Activated CD8-positive, alpha-beta T cell treated with anti-CD3 and anti-CD28 coated beads, Interleukin-2, amount 10 ng/mL, durations not matched to agents 7 days and 5 days (primary cell): ENCODE measurements at regions not wholly inside any gene's neighbourhood (a gene's known extent, or its start where the extent isn't known, plus 50 kb on each side); places are given as distances from the start of the nearest gene placed in this dataset.

Experiments used
- ATAC-seq: fragments of 150-1000 bp; cut with Tn5 transposase; one replicate; pipeline ENCODE4 v1.10.0; 2021; ENCODE audit warnings: moderate library complexity
- CTCF ChIA-PET: fragments of 350-600 bp; sonication (Branson Sonifier 250); formaldehyde crosslinking; loops from one replicate; lab custom pipeline; 2021; ENCODE audit warnings: antibody characterized with exemption; lab: Charles Lee
- POLR2A ChIA-PET: fragments of 350-600 bp; sonication (Branson Sonifier 250); formaldehyde crosslinking; loops from one replicate; lab custom pipeline; 2021; ENCODE audit warnings: antibody characterized with exemption; lab: Charles Lee
- DNase-seq: peaks from one replicate; pipeline ENCODE4 v3.0.0-alpha.2; 2020
- H3K27ac Mint-ChIP-seq: one replicate; pipeline ENCODE4 v1.8.0; 2021; ENCODE audit warnings: mild to moderate bottlenecking, mixed read lengths
- H3K27me3 Mint-ChIP-seq: one replicate; pipeline ENCODE4 v1.8.0; 2021; ENCODE audit warnings: low read depth, mixed read lengths
- H3K36me3 Mint-ChIP-seq: one replicate; pipeline ENCODE4 v1.8.0; 2021; ENCODE audit warnings: low read depth, mixed read lengths
- H3K4me1 Mint-ChIP-seq: one replicate; pipeline ENCODE4 v1.8.0; 2021; ENCODE audit warnings: low read depth, mixed read lengths
- H3K4me3 Mint-ChIP-seq: one replicate; pipeline ENCODE4 v1.8.0; 2021; ENCODE audit warnings: mild to moderate bottlenecking, mixed read lengths
- H3K9me3 Mint-ChIP-seq: one replicate; pipeline ENCODE4 v1.8.0; 2022; ENCODE audit warnings: mixed read lengths; ENCODE audit not compliant: insufficient read depth

GRCh38 chr1:36635284-36635683 lies 152.6 kb upstream of the CSF3R start:
- Mint-ChIP-seq H3K36me3 (no peaks in the 10 kb centered on the region), H3K4me3 (no peak overlapping the region), H3K27ac (no peak overlapping the region), H3K4me1 (no peaks in the 10 kb centered on the region), H3K9me3 (no peaks in the 10 kb centered on the region), H3K27me3 (peaks cover 6% of the 10 kb centered on the region)
- ATAC-seq (no peak), DNase-seq (no peak)
- POLR2A ChIA-PET = no interaction called here
- CTCF ChIA-PET = interaction anchor here (0.8 kb wide), 1 partner anchor 120 kb away, joined by 3 read pairs; no protein-coding TSS in a partner anchor

GRCh38 chr1:36628804-36629203 lies 146.1 kb upstream of the CSF3R start:
- peaks cover 2% of the 10 kb centered on the region for H3K27me3 Mint-ChIP-seq
- H3K9me3 Mint-ChIP-seq = no peaks in the 10 kb centered on the region
- no peak for ATAC-seq
- POLR2A ChIA-PET = no interaction called here
- no peaks in the 10 kb centered on the region for H3K4me1 Mint-ChIP-seq
- DNase-seq = no peak
- no peak overlapping the region for H3K27ac Mint-ChIP-seq
- CTCF ChIA-PET = interaction anchor here (1.6 kb wide), 1 partner anchor 22 kb away, joined by 4 read pairs; no protein-coding TSS in a partner anchor
- no peaks in the 10 kb centered on the region for H3K36me3 Mint-ChIP-seq
- no peak overlapping the region for H3K4me3 Mint-ChIP-seq

- ChIA-PET POLR2A (no interaction called here), CTCF (no interaction called here)
- DNase-seq (no peak), ATAC-seq (no peak)
- H3K27me3 Mint-ChIP-seq = peaks cover 6% of the 10 kb centered on the region
- peaks cover 1% of the 10 kb centered on the region for H3K4me1 Mint-ChIP-seq
- H3K36me3 Mint-ChIP-seq = no peaks in the 10 kb centered on the region
- H3K27ac Mint-ChIP-seq = no peak overlapping the region
- H3K9me3 Mint-ChIP-seq = no peaks in the 10 kb centered on the region
- H3K4me3 Mint-ChIP-seq = no peak overlapping the region
Observed at GRCh38 chr1:36626435-36626834, 143.7 kb upstream of the CSF3R start.

- H3K9me3 Mint-ChIP-seq = no peaks in the 10 kb centered on the region
- CTCF ChIA-PET = no interaction called here
Observed at GRCh38 chr1:36625935-36626310, 143.2 kb upstream of the CSF3R start.

GRCh38 chr1:36625253-36625934 lies 142.7 kb upstream of the CSF3R start:
- Mint-ChIP-seq H3K4me3 (no peak overlapping the region), H3K27me3 (peaks cover 6% of the 10 kb centered on the region), H3K9me3 (no peaks in the 10 kb centered on the region), H3K4me1 (peaks cover 1% of the 10 kb centered on the region), H3K27ac (no peak overlapping the region), H3K36me3 (no peaks in the 10 kb centered on the region)
- CTCF ChIA-PET = no interaction called here
- DNase-seq (no peak), ATAC-seq (no peak)
- POLR2A ChIA-PET = no interaction called here

More at GRCh38 chr1:36625935-36626310, 143.2 kb upstream of the CSF3R start:
- Mint-ChIP-seq H3K4me1 (peaks cover 1% of the 10 kb centered on the region), H3K36me3 (no peaks in the 10 kb centered on the region), H3K27me3 (peaks cover 6% of the 10 kb centered on the region), H3K4me3 (no peak overlapping the region), H3K27ac (no peak overlapping the region)
- no peak for DNase-seq
- POLR2A ChIA-PET = no interaction called here
- no peak for ATAC-seq

- POLR2A ChIA-PET = no interaction called here
- H3K4me3 Mint-ChIP-seq = no peak overlapping the region
Observed at GRCh38 chr1:36624466-36624865, 141.8 kb upstream of the CSF3R start.

GRCh38 chr1:36622741-36623648 lies 140.3 kb upstream of the CSF3R start:
- Mint-ChIP-seq H3K4me3 (no peak overlapping the region), H3K27me3 (peaks cover 6% of the 10 kb centered on the region), H3K36me3 (no peaks in the 10 kb centered on the region), H3K27ac (no peak overlapping the region), H3K4me1 (peaks cover 1% of the 10 kb centered on the region), H3K9me3 (no peaks in the 10 kb centered on the region)
- ATAC-seq (no peak), DNase-seq (no peak)
- POLR2A ChIA-PET = no interaction called here
- CTCF ChIA-PET = interaction anchor here (1.2 kb wide), 1 partner anchor 14 kb away, joined by 5 read pairs; no protein-coding TSS in a partner anchor

More at GRCh38 chr1:36624466-36624865, 141.8 kb upstream of the CSF3R start:
- Mint-ChIP-seq H3K9me3 (no peaks in the 10 kb centered on the region), H3K4me1 (peaks cover 1% of the 10 kb centered on the region), H3K27ac (no peak overlapping the region), H3K36me3 (no peaks in the 10 kb centered on the region), H3K27me3 (peaks cover 6% of the 10 kb centered on the region)
- ATAC-seq (no peak), DNase-seq (no peak)
- CTCF ChIA-PET = interaction anchor here (1.2 kb wide), 1 partner anchor 15 kb away, joined by 5 read pairs; no protein-coding TSS in a partner anchor

GRCh38 chr1:36621531-36621930 lies 138.8 kb upstream of the CSF3R start:
- ChIA-PET POLR2A (no interaction called here), CTCF (no interaction called here)
- ATAC-seq = no peak

GRCh38 chr1:36620142-36620541 lies 137.4 kb upstream of the CSF3R start:
- no peak for ATAC-seq
- ChIA-PET POLR2A (no interaction called here), CTCF (interaction anchor here (2.1 kb wide), 1 partner anchor 104 kb away, joined by 5 read pairs; no protein-coding TSS in a partner anchor)
- H3K9me3 Mint-ChIP-seq = no peaks in the 10 kb centered on the region
- H3K27me3 Mint-ChIP-seq = peaks cover 6% of the 10 kb centered on the region
- H3K27ac Mint-ChIP-seq = no peak overlapping the region
- H3K4me3 Mint-ChIP-seq = no peak overlapping the region
- no peak for DNase-seq
- peaks cover 1% of the 10 kb centered on the region for H3K4me1 Mint-ChIP-seq
- H3K36me3 Mint-ChIP-seq = no peaks in the 10 kb centered on the region

More at GRCh38 chr1:36621531-36621930, 138.8 kb upstream of the CSF3R start:
- no peak for DNase-seq
- H3K9me3 Mint-ChIP-seq = no peaks in the 10 kb centered on the region
- H3K27ac Mint-ChIP-seq = no peak overlapping the region
- no peak overlapping the region for H3K4me3 Mint-ChIP-seq
- no peaks in the 10 kb centered on the region for H3K36me3 Mint-ChIP-seq
- peaks cover 6% of the 10 kb centered on the region for H3K27me3 Mint-ChIP-seq
- H3K4me1 Mint-ChIP-seq = peaks cover 1% of the 10 kb centered on the region

- no peaks in the 10 kb centered on the region for H3K27me3 Mint-ChIP-seq
Observed at GRCh38 chr1:36614991-36615390, 132.3 kb upstream of the CSF3R start.

GRCh38 chr1:36614571-36614970 lies 131.9 kb upstream of the CSF3R start:
- DNase-seq (no peak), ATAC-seq (no peak)
- Mint-ChIP-seq H3K4me1 (no peaks in the 10 kb centered on the region), H3K4me3 (no peak overlapping the region), H3K27ac (no peak overlapping the region), H3K36me3 (no peaks in the 10 kb centered on the region), H3K9me3 (no peaks in the 10 kb centered on the region), H3K27me3 (no peaks in the 10 kb centered on the region)
- POLR2A ChIA-PET = no interaction called here
- CTCF ChIA-PET = no interaction called here

More at GRCh38 chr1:36614991-36615390, 132.3 kb upstream of the CSF3R start:
- no peak overlapping the region for H3K4me3 Mint-ChIP-seq
- H3K27ac Mint-ChIP-seq = no peak overlapping the region
- DNase-seq = no peak
- no peaks in the 10 kb centered on the region for H3K9me3 Mint-ChIP-seq
- H3K4me1 Mint-ChIP-seq = no peaks in the 10 kb centered on the region
- POLR2A ChIA-PET = no interaction called here
- no peaks in the 10 kb centered on the region for H3K36me3 Mint-ChIP-seq
- CTCF ChIA-PET = no interaction called here
- no peak for ATAC-seq

- H3K4me3 Mint-ChIP-seq = no peak overlapping the region
- H3K36me3 Mint-ChIP-seq = no peaks in the 10 kb centered on the region
- ATAC-seq (no peak), DNase-seq (no peak)
- H3K27ac Mint-ChIP-seq = no peak overlapping the region
- no peaks in the 10 kb centered on the region for H3K27me3 Mint-ChIP-seq
- POLR2A ChIA-PET = no interaction called here
- CTCF ChIA-PET = no interaction called here
- H3K4me1 Mint-ChIP-seq = no peaks in the 10 kb centered on the region
- no peaks in the 10 kb centered on the region for H3K9me3 Mint-ChIP-seq
Observed at GRCh38 chr1:36613721-36614120, 131.0 kb upstream of the CSF3R start.
